PC-9 (cell line): ENCODE measurements at regions not wholly inside any gene's neighbourhood (a gene's known extent, or its start where the extent isn't known, plus 50 kb on each side); places are given as distances from the start of the nearest gene placed in this dataset.

Experiments
- CTCF ChIP-seq: fragments of 200-600 bp; sonication (generic); conservative IDR thresholded peaks from 2 replicates; pipeline ENCODE4 v1.6.1; 2017; ENCODE audit warnings: mixed run types, antibody characterized with exemption, mild to moderate bottlenecking, moderate library complexity
- EZH2 ChIP-seq: fragments of 200-600 bp; sonication (generic); IDR thresholded peaks from 2 replicates; pipeline ENCODE4 v1.8.0; 2017; ENCODE audit warnings: antibody characterized with exemption, low read depth

- no peak for TF ChIP-seq CTCF
- no peak for TF ChIP-seq EZH2
These were observed 101.4 kb downstream of the MTPAP start for GRCh38 chr10:30247704-30248103.
